A549 (cell line): ENCODE measurements at regions not wholly inside any gene's neighbourhood (a gene's known extent, or its start where the extent isn't known, plus 50 kb on each side); places are given as distances from the start of the nearest gene placed in this dataset.

ENCODE experiments used
- ATAC-seq, 2 experiments: fragments of 200-7000 bp in 1 of 2; fragments of >200 bp in 1 of 2; cut with Nextera tagmentation in 1 of 2; cut with Tn5 transposase in 1 of 2; 3 replicates each; pipeline versions ENCODE4 v1.8.0 to v1.9.1; 2018 to 2020; ENCODE audit warnings: mild to moderate bottlenecking in 1 of 2, moderate library complexity in 1 of 2
- CTCF ChIA-PET: fragments of 300-600 bp; sonication (Branson Sonifier 250); formaldehyde crosslinking; extraction: SDS; loops from one replicate; lab custom pipeline; 2021; ENCODE audit warnings: antibody characterized with exemption, inconsistent platforms; lab: Yijun Ruan, JAX
- POLR2A ChIA-PET: fragments of 350-600 bp; formaldehyde crosslinking; extraction: SDS; loops from one replicate; lab custom pipeline; 2021; ENCODE audit warnings: antibody characterized with exemption, inconsistent platforms; lab: Yijun Ruan, JAX
- DNase-seq, 2 experiments: peaks; one replicate each; pipeline versions ENCODE4 v3.0.0 to v3.0.0-alpha.2; 2011 to 2016; ENCODE audit warnings: low read depth in 1 of 2, low spot score in 1 of 2
- FAIRE-seq: peaks from 2 replicates; lab custom pipeline; 2011; peaks lifted over from hg19 to GRCh38; lab: Jason Lieb, UNC
- H3K27ac ChIP-seq, 2 experiments: fragments of >200 bp; sonication (Bioruptor Twin); formaldehyde crosslinking; 3 replicates each; pipeline ENCODE4 v1.5.1; 2016 to 2017
- H3K4me1 ChIP-seq: fragments of >200 bp; sonication (Bioruptor Twin); formaldehyde crosslinking; 3 replicates; pipeline ENCODE4 v1.6.1; 2016
- H3K4me2 ChIP-seq: fragments of >200 bp; sonication (Bioruptor Twin); formaldehyde crosslinking; 3 replicates; pipeline ENCODE4 v1.6.1; 2016
- H3K4me3 ChIP-seq: fragments of >200 bp; sonication (Bioruptor Twin); formaldehyde crosslinking; 3 replicates; pipeline ENCODE4 v1.5.1; 2016
- H3K9me3 ChIP-seq: fragments of >200 bp; sonication (Bioruptor Twin); formaldehyde crosslinking; 3 replicates; pipeline ENCODE4 v1.6.1; 2016
- BCL3 ChIP-seq: fragments of >200 bp; sonication (Bioruptor Twin); formaldehyde crosslinking; IDR thresholded peaks from 3 replicates; pipeline ENCODE4 v1.6.1; 2016
- CBX8 ChIP-seq: fragments of 200-600 bp; sonication (generic); IDR thresholded peaks from 2 replicates; pipeline ENCODE4 v1.6.1; 2016
- CEBPB ChIP-seq, 2 experiments: fragments of >200 bp in 1 of 2; sonication (Bioruptor Twin) in 1 of 2; formaldehyde crosslinking in 1 of 2; IDR thresholded peaks; 2 replicates each; pipeline ENCODE4 v1.6.1; 2012 to 2016
- EHF ChIP-seq: fragments of 250-450 bp; sonication (Bioruptor Pico); IDR thresholded peaks from 2 replicates; pipeline ENCODE4 v1.5.0; 2020; ENCODE audit warnings: mild to moderate bottlenecking
- EP300 ChIP-seq, 2 experiments: fragments of >200 bp; sonication (Bioruptor Twin); formaldehyde crosslinking; IDR thresholded peaks; 2 replicates in 1 of 2; 3 replicates in 1 of 2; pipeline ENCODE4 v1.6.1; 2016 to 2017
- FOSL2 ChIP-seq, 2 experiments: fragments of 450-650 bp in 1 of 2; fragments of >200 bp in 1 of 2; sonication (Bioruptor Twin) in 1 of 2; formaldehyde crosslinking; IDR thresholded peaks; 2 replicates each; pipeline versions ENCODE4 v1.5.0 to v1.6.1; 2016 to 2020; ENCODE audit warnings: mild to moderate bottlenecking in 1 of 2, moderate library complexity in 1 of 2
- FOXS1 ChIP-seq: fragments of 250-450 bp; sonication (Bioruptor Pico); IDR thresholded peaks from 2 replicates; pipeline ENCODE4 v1.5.0; 2020; ENCODE audit warnings: mild to moderate bottlenecking, moderate library complexity
- GATA3 ChIP-seq: IDR thresholded peaks from 2 replicates; pipeline ENCODE4 v1.6.1; 2012; ENCODE audit warnings: borderline replicate concordance
- HMGXB4 ChIP-seq: fragments of 250-450 bp; sonication (Bioruptor Pico); IDR thresholded peaks from 2 replicates; pipeline ENCODE4 v1.5.0; 2021; ENCODE audit warnings: mild to moderate bottlenecking, moderate library complexity, borderline replicate concordance
- HOXB5 ChIP-seq: fragments of 250-450 bp; sonication (Bioruptor Pico); IDR thresholded peaks from 2 replicates; pipeline ENCODE4 v1.5.0; 2020; ENCODE audit warnings: mild to moderate bottlenecking, moderate library complexity
- JUN ChIP-seq, 2 experiments: fragments of >200 bp; sonication (Bioruptor Twin); formaldehyde crosslinking; IDR thresholded peaks; 2 replicates in 1 of 2; 3 replicates in 1 of 2; pipeline ENCODE4 v1.6.1; 2016 to 2017
- KDM1A ChIP-seq: fragments of 200-600 bp; sonication (generic); IDR thresholded peaks from 2 replicates; pipeline ENCODE4 v1.6.1; 2016; ENCODE audit warnings: low read depth, mild to moderate bottlenecking
- KDM5A ChIP-seq: fragments of 200-600 bp; sonication (generic); IDR thresholded peaks from 2 replicates; pipeline ENCODE4 v1.6.1; 2016; ENCODE audit warnings: antibody characterized with exemption, mild to moderate bottlenecking
- MAFK ChIP-seq: fragments of 450-650 bp; IDR thresholded peaks from 2 replicates; pipeline ENCODE4 v1.6.1; 2014; ENCODE audit not compliant: partially characterized antibody
- NFE2L2 ChIP-seq: fragments of 150-350 bp; conservative IDR thresholded peaks from 2 replicates; pipeline ENCODE4 v1.6.1; 2014; ENCODE audit warnings: low read length
- NPAS2 ChIP-seq: fragments of 250-450 bp; sonication (Bioruptor Pico); IDR thresholded peaks from 2 replicates; pipeline ENCODE4 v1.8.0; 2022; ENCODE audit warnings: mild to moderate bottlenecking, moderate library complexity, borderline replicate concordance
- SREBF2 ChIP-seq: fragments of 450-650 bp; IDR thresholded peaks from 2 replicates; pipeline ENCODE4 v1.6.1; 2014; ENCODE audit warnings: mild to moderate bottlenecking, moderate library complexity
- ZFP36 ChIP-seq: fragments of 450-650 bp; IDR thresholded peaks from 2 replicates; pipeline ENCODE4 v1.6.1; 2014; ENCODE audit warnings: borderline replicate concordance; ENCODE audit not compliant: partially characterized antibody
- ZNF302 ChIP-seq: fragments of 250-450 bp; sonication (Bioruptor Pico); IDR thresholded peaks from 2 replicates; pipeline ENCODE4 v1.9.0; 2021; ENCODE audit warnings: inconsistent platforms, mild to moderate bottlenecking, moderate library complexity
- ZSCAN20 ChIP-seq: fragments of 250-450 bp; sonication (Bioruptor Pico); IDR thresholded peaks from 2 replicates; pipeline ENCODE4 v1.8.0; 2022; ENCODE audit warnings: mild to moderate bottlenecking, moderate library complexity
- WGBS: methylation state at CpG from one replicate; pipeline ENCODE4 v1.1.6; 2017; ENCODE audit errors: missing lambda C conversion rate; 5-methylcytosine and 5-hydroxymethylcytosine counted together
- TF ChIP-seq, protein P1 (sequence below): IDR thresholded peaks from 2 replicates; pipeline ENCODE4 v1.6.1; 2012
- TF ChIP-seq, protein P2 (sequence below): fragments of 250-450 bp; sonication (Bioruptor Pico); IDR thresholded peaks from 2 replicates; pipeline ENCODE4 v1.5.0; 2020; ENCODE audit warnings: low read depth, mild to moderate bottlenecking, moderate library complexity
- TF ChIP-seq, protein P3 (sequence below): IDR thresholded peaks from 2 replicates; pipeline ENCODE4 v1.6.1; 2012; ENCODE audit warnings: low read depth, borderline replicate concordance
- TF ChIP-seq, protein P4 (sequence below): fragments of >200 bp; sonication (Bioruptor Twin); formaldehyde crosslinking; IDR thresholded peaks from 2 replicates; pipeline ENCODE4 v1.6.1; 2016
- TF ChIP-seq, protein P5 (sequence below): fragments of 200-600 bp; sonication (generic); IDR thresholded peaks from 2 replicates; pipeline ENCODE4 v1.6.1; 2016; ENCODE audit warnings: antibody characterized with exemption, mild to moderate bottlenecking, moderate library complexity

DNA sequence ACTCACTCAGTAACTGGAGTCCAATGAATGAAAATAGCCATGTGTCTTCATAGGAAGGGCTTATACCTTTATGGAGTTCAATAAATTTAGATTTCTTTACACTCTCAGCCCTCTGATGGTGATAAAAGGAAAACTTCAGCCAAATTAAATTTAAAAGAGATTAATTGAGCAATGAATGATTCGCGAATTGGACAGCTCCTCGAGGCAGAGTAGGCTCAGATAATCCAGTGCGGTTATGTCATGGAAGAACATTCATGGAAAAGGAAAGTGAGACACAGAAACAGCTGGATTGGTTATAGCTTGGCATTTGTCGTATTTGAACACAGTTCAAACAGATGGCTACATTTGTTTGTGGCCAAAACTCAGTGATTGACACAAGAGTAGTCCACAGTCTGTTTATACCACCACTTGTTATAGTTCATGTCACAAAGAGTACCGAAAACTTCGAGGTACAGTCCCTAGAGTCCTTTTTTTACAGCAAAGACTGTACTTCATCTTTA lies 54.6 kb upstream of the TACR3 start:
- Histone ChIP-seq H3K4me1 (no peaks in the 10 kb centered on the region), H3K27ac (no peak overlapping the region), H3K9me3 (no peaks in the 10 kb centered on the region), H3K4me3 (no peak overlapping the region)
- DNase-seq: no peak
- WGBS: 13% methylated on average over 7 of the region's 7 CpGs
- TF ChIP-seq FOXS1 (CRISPR knock-in tag) (no peak), HOXB5 (CRISPR knock-in tag) (no peak), NFE2L2 (no peak), ZFP36 (no peak), SREBF2 (no peak), EP300 (IDR thresholded peaks at IDR 0.05) (no peak), CBX8 (no peak), EHF (CRISPR knock-in tag) (no peak), KDM5A (no peak), KDM1A (no peak), JUN (IDR thresholded peaks at IDR 0.05) (no peak), NPAS2 (CRISPR knock-in tag) (no peak), MAFK (no peak), HMGXB4 (CRISPR knock-in tag) (no peak), FOSL2 (IDR thresholded peaks at IDR 0.05) (no peak), FOSL2 (CRISPR knock-in tag; IDR thresholded peaks at IDR 0.05) (no peak), ZNF302 (CRISPR knock-in tag) (no peak)
- TF ChIP-seq, protein P1, sequence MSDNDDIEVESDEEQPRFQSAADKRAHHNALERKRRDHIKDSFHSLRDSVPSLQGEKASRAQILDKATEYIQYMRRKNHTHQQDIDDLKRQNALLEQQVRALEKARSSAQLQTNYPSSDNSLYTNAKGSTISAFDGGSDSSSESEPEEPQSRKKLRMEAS: no peak
- TF ChIP-seq, protein P2, sequence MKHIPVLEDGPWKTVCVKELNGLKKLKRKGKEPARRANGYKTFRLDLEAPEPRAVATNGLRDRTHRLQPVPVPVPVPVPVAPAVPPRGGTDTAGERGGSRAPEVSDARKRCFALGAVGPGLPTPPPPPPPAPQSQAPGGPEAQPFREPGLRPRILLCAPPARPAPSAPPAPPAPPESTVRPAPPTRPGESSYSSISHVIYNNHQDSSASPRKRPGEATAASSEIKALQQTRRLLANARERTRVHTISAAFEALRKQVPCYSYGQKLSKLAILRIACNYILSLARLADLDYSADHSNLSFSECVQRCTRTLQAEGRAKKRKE (CRISPR knock-in tag): no peak
- TF ChIP-seq, all 56 proteins: peak for 0
- POLR2A ChIA-PET: interaction anchor here (0.6 kb wide), 2 partner anchors 137 to 349 kb away, joined by 3 read pairs; no protein-coding TSS in a partner anchor
- no peak overlapping the region for H3K4me2 ChIP-seq
- FAIRE-seq (no peak), ATAC-seq (no peak)
- CTCF ChIA-PET: no interaction called here

DNA sequence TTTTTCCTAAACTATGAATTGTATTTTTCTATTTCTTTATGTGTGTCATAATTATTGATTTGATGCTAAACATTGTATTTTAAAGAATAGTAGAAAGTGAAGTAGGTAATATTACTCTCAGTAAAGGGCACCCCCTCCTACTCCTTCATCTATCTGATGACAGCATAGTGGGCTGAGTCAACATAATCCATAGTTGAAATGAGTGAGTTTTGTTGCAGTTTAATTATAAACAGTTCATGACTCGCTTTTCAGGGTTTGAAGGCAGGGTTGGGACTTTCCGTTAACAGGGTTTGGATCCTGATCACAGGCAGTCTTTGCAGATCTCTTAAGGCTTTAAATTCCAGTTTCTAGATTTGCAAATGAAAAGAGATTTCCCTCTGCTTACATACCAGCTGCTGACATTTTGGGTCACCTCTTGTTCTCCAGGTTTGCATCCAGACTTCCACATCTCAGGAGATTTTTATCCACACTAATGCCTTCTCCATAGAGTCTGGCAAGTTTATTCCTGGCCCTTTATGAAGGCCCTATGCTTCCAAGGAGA lies 54.0 kb upstream of the TACR3 start:
- DNase-seq (no peak), FAIRE-seq (no peak), ATAC-seq (no peak)
- ChIA-PET CTCF (no interaction called here), POLR2A (interaction anchor here (0.6 kb wide), 2 partner anchors 138 to 1666 kb away, joined by 3 read pairs; no protein-coding TSS in a partner anchor)
- Histone ChIP-seq H3K27ac (no peak overlapping the region), H3K4me2 (no peak overlapping the region), H3K4me3 (no peak overlapping the region)
- TF ChIP-seq ZSCAN20 (CRISPR knock-in tag): no peak
- TF ChIP-seq, protein P3, sequence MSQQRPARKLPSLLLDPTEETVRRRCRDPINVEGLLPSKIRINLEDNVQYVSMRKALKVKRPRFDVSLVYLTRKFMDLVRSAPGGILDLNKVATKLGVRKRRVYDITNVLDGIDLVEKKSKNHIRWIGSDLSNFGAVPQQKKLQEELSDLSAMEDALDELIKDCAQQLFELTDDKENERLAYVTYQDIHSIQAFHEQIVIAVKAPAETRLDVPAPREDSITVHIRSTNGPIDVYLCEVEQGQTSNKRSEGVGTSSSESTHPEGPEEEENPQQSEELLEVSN: no peak
- no peak for TF ChIP-seq CBX8
- no peak for TF ChIP-seq KDM1A
- no peak for TF ChIP-seq EHF (CRISPR knock-in tag)
- no peak for TF ChIP-seq GATA3
- TF ChIP-seq BCL3: no peak
- no peak for TF ChIP-seq NPAS2 (CRISPR knock-in tag)
- TF ChIP-seq, protein P4, sequence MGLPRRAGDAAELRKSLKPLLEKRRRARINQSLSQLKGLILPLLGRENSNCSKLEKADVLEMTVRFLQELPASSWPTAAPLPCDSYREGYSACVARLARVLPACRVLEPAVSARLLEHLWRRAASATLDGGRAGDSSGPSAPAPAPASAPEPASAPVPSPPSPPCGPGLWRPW: no peak
- TF ChIP-seq FOSL2 (IDR thresholded peaks at IDR 0.05): no peak
- no peak for TF ChIP-seq FOSL2 (CRISPR knock-in tag; IDR thresholded peaks at IDR 0.05)
- TF ChIP-seq, protein P5, sequence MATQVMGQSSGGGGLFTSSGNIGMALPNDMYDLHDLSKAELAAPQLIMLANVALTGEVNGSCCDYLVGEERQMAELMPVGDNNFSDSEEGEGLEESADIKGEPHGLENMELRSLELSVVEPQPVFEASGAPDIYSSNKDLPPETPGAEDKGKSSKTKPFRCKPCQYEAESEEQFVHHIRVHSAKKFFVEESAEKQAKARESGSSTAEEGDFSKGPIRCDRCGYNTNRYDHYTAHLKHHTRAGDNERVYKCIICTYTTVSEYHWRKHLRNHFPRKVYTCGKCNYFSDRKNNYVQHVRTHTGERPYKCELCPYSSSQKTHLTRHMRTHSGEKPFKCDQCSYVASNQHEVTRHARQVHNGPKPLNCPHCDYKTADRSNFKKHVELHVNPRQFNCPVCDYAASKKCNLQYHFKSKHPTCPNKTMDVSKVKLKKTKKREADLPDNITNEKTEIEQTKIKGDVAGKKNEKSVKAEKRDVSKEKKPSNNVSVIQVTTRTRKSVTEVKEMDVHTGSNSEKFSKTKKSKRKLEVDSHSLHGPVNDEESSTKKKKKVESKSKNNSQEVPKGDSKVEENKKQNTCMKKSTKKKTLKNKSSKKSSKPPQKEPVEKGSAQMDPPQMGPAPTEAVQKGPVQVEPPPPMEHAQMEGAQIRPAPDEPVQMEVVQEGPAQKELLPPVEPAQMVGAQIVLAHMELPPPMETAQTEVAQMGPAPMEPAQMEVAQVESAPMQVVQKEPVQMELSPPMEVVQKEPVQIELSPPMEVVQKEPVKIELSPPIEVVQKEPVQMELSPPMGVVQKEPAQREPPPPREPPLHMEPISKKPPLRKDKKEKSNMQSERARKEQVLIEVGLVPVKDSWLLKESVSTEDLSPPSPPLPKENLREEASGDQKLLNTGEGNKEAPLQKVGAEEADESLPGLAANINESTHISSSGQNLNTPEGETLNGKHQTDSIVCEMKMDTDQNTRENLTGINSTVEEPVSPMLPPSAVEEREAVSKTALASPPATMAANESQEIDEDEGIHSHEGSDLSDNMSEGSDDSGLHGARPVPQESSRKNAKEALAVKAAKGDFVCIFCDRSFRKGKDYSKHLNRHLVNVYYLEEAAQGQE: no peak
- TF ChIP-seq CEBPB (IDR thresholded peaks at IDR 0.05): no peak
- TF ChIP-seq, protein P2 (CRISPR knock-in tag): no peak
- TF ChIP-seq, all 56 proteins: peak for 0
- Histone ChIP-seq H3K4me1 (no peaks in the 10 kb centered on the region), H3K9me3 (no peaks in the 10 kb centered on the region)
- WGBS: 18% methylated on average over 2 of the region's 2 CpGs
